Activated CD4-positive, alpha-beta memory T cell treated with anti-CD3 and anti-CD28 coated beads, Interleukin-2, amount 10 ng/mL, durations not matched to agents 7 days and 5 days (primary cell): ENCODE measurements at regions not wholly inside any gene's neighbourhood (a gene's known extent, or its start where the extent isn't known, plus 50 kb on each side); places are given as distances from the start of the nearest gene placed in this dataset.

Experiments
- CTCF ChIA-PET: fragments of 350-600 bp; sonication (Branson Sonifier 250); formaldehyde crosslinking; loops from one replicate; lab custom pipeline; 2021; ENCODE audit warnings: antibody characterized with exemption, inconsistent platforms; lab: Charles Lee
- POLR2A ChIA-PET: fragments of 350-600 bp; sonication (Branson Sonifier 250); formaldehyde crosslinking; loops from one replicate; lab custom pipeline; 2021; ENCODE audit warnings: antibody characterized with exemption; lab: Charles Lee
- DNase-seq: peaks from one replicate; pipeline ENCODE4 v3.0.0-alpha.2; 2020
- H3K27ac Mint-ChIP-seq: one replicate; pipeline ENCODE4 v1.8.0; 2021; ENCODE audit warnings: mild to moderate bottlenecking, mixed read lengths
- H3K27me3 Mint-ChIP-seq: one replicate; pipeline ENCODE4 v1.8.0; 2021; ENCODE audit warnings: mixed read lengths
- H3K36me3 Mint-ChIP-seq: one replicate; pipeline ENCODE4 v1.8.0; 2021; ENCODE audit warnings: low read depth, mixed read lengths
- H3K4me1 Mint-ChIP-seq: one replicate; pipeline ENCODE4 v1.8.0; 2021; ENCODE audit warnings: mixed read lengths
- H3K4me3 Mint-ChIP-seq: one replicate; pipeline ENCODE4 v1.8.0; 2021; ENCODE audit warnings: mild to moderate bottlenecking, mixed read lengths
- H3K9me3 Mint-ChIP-seq: one replicate; pipeline ENCODE4 v1.8.0; 2021; ENCODE audit warnings: mixed read lengths

- no peak overlapping the region for H3K27ac Mint-ChIP-seq
- no peak for DNase-seq
- no peaks in the 10 kb centered on the region for H3K4me1 Mint-ChIP-seq
- no peak overlapping the region for H3K4me3 Mint-ChIP-seq
- H3K36me3 Mint-ChIP-seq, result no peaks in the 10 kb centered on the region
- H3K27me3 Mint-ChIP-seq, result peaks cover 4% of the 10 kb centered on the region
- ChIA-PET POLR2A (no interaction called here), CTCF (no interaction called here)
- no peaks in the 10 kb centered on the region for H3K9me3 Mint-ChIP-seq
Measured at GRCh38 chr5:39880985-39881384, 456.2 kb upstream of the DAB2 start.

GRCh38 chr5:39877479-39877878 is 452.7 kb upstream of the DAB2 start:
- Mint-ChIP-seq H3K27ac (no peak overlapping the region), H3K4me3 (no peak overlapping the region), H3K9me3 (no peaks in the 10 kb centered on the region), H3K27me3 (peaks cover 2% of the 10 kb centered on the region), H3K36me3 (no peaks in the 10 kb centered on the region), H3K4me1 (no peaks in the 10 kb centered on the region)
- CTCF ChIA-PET, result no interaction called here
- no peak for DNase-seq
- POLR2A ChIA-PET, result no interaction called here

DNA sequence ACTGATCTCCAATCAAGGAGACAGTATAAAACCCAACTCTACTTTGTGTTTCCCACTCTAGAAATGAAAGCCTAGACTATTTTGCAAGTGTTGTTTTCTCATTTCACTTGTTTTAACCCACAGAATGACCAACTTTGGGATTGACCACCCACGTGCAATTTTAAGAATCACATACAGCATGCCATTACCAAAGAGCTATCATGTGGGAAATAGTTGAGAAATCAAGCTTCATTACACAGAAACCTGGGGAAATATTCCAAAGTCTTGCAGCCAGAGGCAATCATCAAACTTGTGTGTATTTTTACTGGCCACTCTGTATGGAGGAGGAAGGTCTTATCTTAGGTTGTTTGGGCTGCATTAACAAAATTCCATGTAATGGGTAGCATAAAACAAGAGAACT is 451.4 kb upstream of the DAB2 start:
- Mint-ChIP-seq H3K9me3 (no peaks in the 10 kb centered on the region), H3K27ac (no peak overlapping the region), H3K27me3 (no peaks in the 10 kb centered on the region), H3K4me1 (no peaks in the 10 kb centered on the region), H3K36me3 (no peaks in the 10 kb centered on the region), H3K4me3 (no peak overlapping the region)
- ChIA-PET POLR2A (no interaction called here), CTCF (no interaction called here)
- DNase-seq, result no peak

DNA sequence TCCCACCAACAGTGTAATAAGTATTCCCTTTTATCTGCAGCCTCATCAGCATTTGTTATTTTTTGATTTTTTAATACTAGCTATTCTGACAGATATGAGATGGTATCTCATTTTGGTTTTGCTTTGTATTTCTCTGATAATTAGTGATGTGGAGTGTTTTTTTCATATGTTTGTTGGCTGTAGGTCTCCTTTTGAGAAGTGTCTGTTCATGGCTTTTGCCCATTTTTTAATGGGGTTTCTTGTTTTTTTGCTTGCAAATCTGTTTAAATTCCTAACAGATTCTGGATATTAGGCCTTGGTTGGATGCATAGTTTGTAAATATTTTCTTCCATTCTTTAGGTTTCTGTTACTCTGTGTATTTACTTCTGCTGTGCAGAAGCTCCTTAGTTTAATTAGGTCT is 445.4 kb upstream of the DAB2 start:
- POLR2A ChIA-PET, result no interaction called here
- H3K9me3 Mint-ChIP-seq, result peaks cover 4% of the 10 kb centered on the region
- no peaks in the 10 kb centered on the region for H3K36me3 Mint-ChIP-seq

DNA sequence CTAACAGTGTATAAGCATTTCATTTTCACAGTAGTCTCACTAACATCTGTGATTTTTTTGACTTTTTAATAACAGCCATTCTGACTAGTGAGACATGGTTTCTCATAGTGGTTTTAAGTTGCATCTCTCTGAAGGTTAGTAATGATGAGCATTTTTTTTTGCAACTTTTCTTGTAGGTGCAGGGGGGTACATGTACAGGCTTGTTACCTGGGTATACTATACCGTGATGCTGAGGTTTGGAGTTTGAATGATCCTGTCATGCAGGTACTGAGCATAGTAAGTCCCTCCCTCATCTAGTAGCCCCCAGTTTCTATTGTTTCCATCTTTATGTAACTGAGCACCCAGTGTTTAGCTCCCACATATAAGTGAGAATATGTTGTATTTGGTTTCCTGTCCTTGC is 444.6 kb upstream of the DAB2 start:
- no peak overlapping the region for H3K4me3 Mint-ChIP-seq
- no peak for DNase-seq
- H3K27ac Mint-ChIP-seq, result no peak overlapping the region
- H3K9me3 Mint-ChIP-seq, result peaks cover 4% of the 10 kb centered on the region
- ChIA-PET CTCF (no interaction called here), POLR2A (no interaction called here)
- H3K36me3 Mint-ChIP-seq, result no peaks in the 10 kb centered on the region
- H3K4me1 Mint-ChIP-seq, result no peaks in the 10 kb centered on the region
- H3K27me3 Mint-ChIP-seq, result no peaks in the 10 kb centered on the region

More for the DNA sequence above, 445.4 kb upstream of the DAB2 start:
- no peak for DNase-seq
- H3K4me1 Mint-ChIP-seq, result no peaks in the 10 kb centered on the region
- no peaks in the 10 kb centered on the region for H3K27me3 Mint-ChIP-seq
- H3K27ac Mint-ChIP-seq, result no peak overlapping the region
- CTCF ChIA-PET, result no interaction called here
- H3K4me3 Mint-ChIP-seq, result no peak overlapping the region

DNA sequence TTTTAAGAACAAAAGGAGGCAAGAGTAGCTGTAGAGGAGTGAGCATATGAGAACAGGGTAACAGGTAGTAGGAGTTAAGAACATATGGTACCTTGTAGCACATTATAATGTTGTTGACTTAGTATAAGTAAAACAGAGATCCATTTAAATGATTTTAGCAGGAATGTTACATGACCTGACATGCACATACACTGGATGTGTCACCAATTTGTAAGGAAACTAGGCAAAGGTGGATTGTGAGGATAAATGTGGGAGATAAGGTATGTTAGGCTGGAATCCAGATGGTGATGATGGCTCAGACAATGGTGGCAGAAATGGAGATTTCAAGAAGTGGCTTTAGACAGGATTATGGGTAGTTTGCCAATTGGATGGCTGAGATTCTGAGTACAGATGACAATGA is 443.1 kb upstream of the DAB2 start:
- no peaks in the 10 kb centered on the region for H3K4me1 Mint-ChIP-seq

DNA sequence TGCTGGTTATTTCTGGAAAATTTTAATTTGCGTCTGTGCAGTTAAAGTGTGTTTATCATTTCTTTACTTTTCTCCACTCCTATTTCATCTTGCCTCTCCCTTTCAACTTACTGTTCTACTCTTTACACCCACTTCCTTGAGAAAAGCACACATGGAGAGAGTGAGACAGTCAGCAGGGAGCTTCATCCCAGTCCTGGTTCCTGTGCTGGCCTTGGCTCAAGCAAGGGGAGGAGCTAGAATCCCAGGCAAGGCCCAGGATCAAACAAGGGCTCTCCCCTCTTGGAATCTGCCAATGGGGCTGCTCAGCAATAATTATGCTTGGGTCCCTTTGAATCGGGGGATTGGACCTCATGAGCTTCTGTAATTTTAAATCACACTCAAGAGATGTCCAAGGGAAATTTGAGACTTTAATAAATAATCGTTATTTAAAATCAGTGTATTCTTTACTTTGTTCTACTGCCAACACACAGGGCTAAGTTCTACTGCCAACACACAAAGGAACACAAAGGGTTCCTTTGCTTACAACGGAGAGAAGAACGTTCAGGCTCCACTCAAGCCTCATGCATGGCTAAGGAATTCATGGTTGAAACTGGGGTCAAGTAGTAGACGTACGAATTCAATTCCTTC is 439.3 kb upstream of the DAB2 start:
- Mint-ChIP-seq H3K36me3 (no peaks in the 10 kb centered on the region), H3K4me1 (no peaks in the 10 kb centered on the region), H3K4me3 (no peak overlapping the region), H3K27me3 (peaks cover 4% of the 10 kb centered on the region), H3K27ac (no peak overlapping the region), H3K9me3 (no peaks in the 10 kb centered on the region)
- DNase-seq, result no peak
- POLR2A ChIA-PET, result no interaction called here
- CTCF ChIA-PET, result no interaction called here

More for the DNA sequence above, 443.1 kb upstream of the DAB2 start:
- POLR2A ChIA-PET, result no interaction called here
- Mint-ChIP-seq H3K9me3 (peaks cover 4% of the 10 kb centered on the region), H3K27me3 (no peaks in the 10 kb centered on the region), H3K36me3 (no peaks in the 10 kb centered on the region), H3K4me3 (no peak overlapping the region), H3K27ac (no peak overlapping the region)
- CTCF ChIA-PET, result no interaction called here
- no peak for DNase-seq

GRCh38 chr5:39857041-39857440 is 432.3 kb upstream of the DAB2 start:
- Mint-ChIP-seq H3K27ac (no peak overlapping the region), H3K9me3 (no peaks in the 10 kb centered on the region), H3K27me3 (peaks cover 14% of the 10 kb centered on the region), H3K4me1 (no peaks in the 10 kb centered on the region), H3K4me3 (no peak overlapping the region), H3K36me3 (no peaks in the 10 kb centered on the region)
- POLR2A ChIA-PET, result no interaction called here
- CTCF ChIA-PET, result no interaction called here
- DNase-seq, result no peak

- CTCF ChIA-PET, result no interaction called here
- POLR2A ChIA-PET, result no interaction called here
- Mint-ChIP-seq H3K4me3 (no peak overlapping the region), H3K9me3 (no peaks in the 10 kb centered on the region), H3K4me1 (no peaks in the 10 kb centered on the region), H3K36me3 (no peaks in the 10 kb centered on the region), H3K27ac (no peak overlapping the region), H3K27me3 (peaks cover 11% of the 10 kb centered on the region)
- DNase-seq, result no peak
Measured at GRCh38 chr5:39854771-39855410, 430.1 kb upstream of the DAB2 start.

- ChIA-PET CTCF (no interaction called here), POLR2A (no interaction called here)
- DNase-seq, result no peak
- Mint-ChIP-seq H3K4me3 (no peak overlapping the region), H3K27me3 (peaks cover 16% of the 10 kb centered on the region), H3K4me1 (no peaks in the 10 kb centered on the region), H3K27ac (no peak overlapping the region), H3K36me3 (no peaks in the 10 kb centered on the region), H3K9me3 (no peaks in the 10 kb centered on the region)
Measured at GRCh38 chr5:39850291-39850690, 425.5 kb upstream of the DAB2 start.

DNA sequence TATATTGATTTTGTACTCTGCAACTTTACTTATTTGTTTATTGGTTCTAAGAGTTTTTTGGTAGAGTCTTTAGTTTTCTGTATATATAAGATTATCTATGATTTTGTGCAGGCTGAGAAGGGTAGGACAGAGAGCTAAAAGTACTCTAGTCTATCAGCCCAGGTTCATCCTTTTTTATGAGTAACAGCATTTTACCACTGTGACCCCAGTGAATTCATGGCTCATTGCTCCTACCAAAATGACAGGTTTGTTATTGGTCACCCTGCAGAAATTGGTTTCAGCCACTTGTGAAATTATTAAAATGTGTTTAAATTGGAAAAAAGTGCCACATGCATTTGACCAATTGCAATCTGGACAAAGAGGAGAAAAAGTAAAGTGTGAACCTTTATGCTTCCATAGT is 421.4 kb upstream of the DAB2 start:
- no peak for DNase-seq
- no peaks in the 10 kb centered on the region for H3K4me1 Mint-ChIP-seq
- POLR2A ChIA-PET, result no interaction called here
- CTCF ChIA-PET, result no interaction called here
- no peak overlapping the region for H3K4me3 Mint-ChIP-seq
- H3K27me3 Mint-ChIP-seq, result peaks cover 10% of the 10 kb centered on the region
- H3K36me3 Mint-ChIP-seq, result no peaks in the 10 kb centered on the region
- H3K27ac Mint-ChIP-seq, result no peak overlapping the region
- no peaks in the 10 kb centered on the region for H3K9me3 Mint-ChIP-seq

GRCh38 chr5:39843767-39844166 is 419.0 kb upstream of the DAB2 start:
- Mint-ChIP-seq H3K4me3 (no peak overlapping the region), H3K9me3 (peaks cover under 1% of the 10 kb centered on the region), H3K27me3 (peaks cover 2% of the 10 kb centered on the region), H3K36me3 (no peaks in the 10 kb centered on the region), H3K27ac (no peak overlapping the region), H3K4me1 (no peaks in the 10 kb centered on the region)
- no peak for DNase-seq
- ChIA-PET POLR2A (no interaction called here), CTCF (no interaction called here)

DNA sequence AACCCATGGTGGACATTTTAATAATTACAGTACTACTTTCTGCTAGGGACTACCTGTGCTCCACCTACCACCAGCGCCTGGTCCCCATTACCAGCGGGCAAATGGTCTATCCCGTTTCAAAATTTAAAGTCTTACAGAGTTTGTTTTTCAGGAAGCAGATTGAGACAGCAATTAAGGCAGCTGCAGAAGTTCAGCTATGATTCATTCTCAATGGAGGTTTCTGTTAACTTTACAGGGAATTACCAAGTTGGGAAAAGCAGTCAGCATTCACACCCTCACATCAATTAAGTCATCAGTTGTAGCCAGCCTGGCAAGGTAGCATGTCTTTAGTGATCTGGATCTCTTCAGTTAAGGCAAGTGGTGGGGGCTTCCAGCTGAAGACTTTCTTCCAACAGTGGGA is 410.6 kb upstream of the DAB2 start:
- H3K4me3 Mint-ChIP-seq, result no peak overlapping the region
- no peaks in the 10 kb centered on the region for H3K27me3 Mint-ChIP-seq
- H3K27ac Mint-ChIP-seq, result no peak overlapping the region
- ChIA-PET POLR2A (no interaction called here), CTCF (no interaction called here)
- H3K9me3 Mint-ChIP-seq, result peaks cover 4% of the 10 kb centered on the region
- no peak for DNase-seq
- H3K36me3 Mint-ChIP-seq, result no peaks in the 10 kb centered on the region
- H3K4me1 Mint-ChIP-seq, result no peaks in the 10 kb centered on the region

GRCh38 chr5:39829441-39829840 is 404.7 kb upstream of the DAB2 start:
- H3K27ac Mint-ChIP-seq, result no peak overlapping the region
- ChIA-PET CTCF (no interaction called here), POLR2A (no interaction called here)
- DNase-seq, result no peak
- no peaks in the 10 kb centered on the region for H3K27me3 Mint-ChIP-seq
- no peak overlapping the region for H3K4me3 Mint-ChIP-seq
- H3K4me1 Mint-ChIP-seq, result no peaks in the 10 kb centered on the region
- H3K9me3 Mint-ChIP-seq, result no peaks in the 10 kb centered on the region
- H3K36me3 Mint-ChIP-seq, result no peaks in the 10 kb centered on the region
